Adrenal gland (tissue), 9 donors: ENCODE measurements at regions not wholly inside any gene's neighbourhood (a gene's known extent, or its start where the extent isn't known, plus 50 kb on each side); places are given as distances from the start of the nearest gene placed in this dataset.

Source experiments
- DNase-seq, 7 donors: peaks; one replicate each; pipeline ENCODE4 v3.0.0-alpha.2; 2019 to 2020
- H3K27ac ChIP-seq, 5 donors: fragments of 200-600 bp; sonication (generic) in 4 of 5; 1 replicate in 3 of 5; 2 replicates in 2 of 5; pipeline versions ENCODE4 v1.5.1 to v1.8.0; 2016 to 2020; ENCODE audit warnings: mild to moderate bottlenecking in 1 of 5
- H3K27me3 ChIP-seq: fragments of 200-600 bp; 2 replicates; pipeline ENCODE4 v1.8.0; 2021
- H3K36me3 ChIP-seq, 2 donors: fragments of 200-600 bp; replicated peaks in 1 of 2; 1 replicate in 1 of 2; 2 replicates in 1 of 2; pipeline versions ENCODE4 v1.5.1 to v1.8.0; 2018 to 2022
- H3K4me1 ChIP-seq, 2 donors: fragments of 200-600 bp; replicated peaks in 1 of 2; 1 replicate in 1 of 2; 2 replicates in 1 of 2; pipeline versions ENCODE4 v1.5.1 to v1.8.0; 2018 to 2021
- H3K4me3 ChIP-seq, 4 donors: fragments of 200-600 bp; sonication (generic) in 3 of 4; one replicate each; pipeline ENCODE4 v1.5.1; 2016 to 2018
- H3K9me3 ChIP-seq, 3 donors: fragments of 200-600 bp; sonication (generic) in 1 of 3; replicated peaks in 1 of 3; 1 replicate in 2 of 3; 2 replicates in 1 of 3; pipeline versions ENCODE4 v1.5.1 to v1.8.0; 2016 to 2021
- POLR2A ChIP-seq, 2 donors: fragments of 450-650 bp; IDR thresholded peaks; one replicate each; pipeline ENCODE4 v1.6.1; 2017; ENCODE audit warnings: antibody characterized with exemption in 2 of 2, mild to moderate bottlenecking in 2 of 2, moderate library complexity in 1 of 2
- WGBS, 4 donors: extraction: QIAGEN DNeasy Blood & Tissue Kit in 2 of 4; methylation state at CpG; one replicate each; pipeline versions ENCODE4 v1.1.5 to v1.1.7; 2013 to 2017; 5-methylcytosine and 5-hydroxymethylcytosine counted together
- intact Hi-C, 2 donors: fragments of 100-400 bp; cut with DNase I; formaldehyde crosslinking; loops; one replicate each; pipeline versions ENCODE4 v1.14.1 to v1.15.0; 2022 to 2023
- TF ChIP-seq, protein P1 (sequence below), 6 experiments: fragments of 450-650 bp in 4 of 6; fragments of 200-600 bp in 2 of 6; sonication (generic) in 1 of 6; IDR thresholded peaks; 1 replicate in 5 of 6; 2 replicates in 1 of 6; pipeline versions ENCODE4 v1.5.1 to v1.8.0; 2016 to 2021; ENCODE audit warnings: antibody characterized with exemption in 6 of 6, mild to moderate bottlenecking in 2 of 6, moderate library complexity in 1 of 6
- donor health status: healthy with polysubstance abuse.
- donor health status: Bipolar disorder and iron deficiency.
- donor health status: DM: yes; HTN: yes; CAD: no.
- donor health status: DM: no; HTN: no; CAD: no.
- donor health status: DM: no; HTN: no; CAD: no.

DNA sequence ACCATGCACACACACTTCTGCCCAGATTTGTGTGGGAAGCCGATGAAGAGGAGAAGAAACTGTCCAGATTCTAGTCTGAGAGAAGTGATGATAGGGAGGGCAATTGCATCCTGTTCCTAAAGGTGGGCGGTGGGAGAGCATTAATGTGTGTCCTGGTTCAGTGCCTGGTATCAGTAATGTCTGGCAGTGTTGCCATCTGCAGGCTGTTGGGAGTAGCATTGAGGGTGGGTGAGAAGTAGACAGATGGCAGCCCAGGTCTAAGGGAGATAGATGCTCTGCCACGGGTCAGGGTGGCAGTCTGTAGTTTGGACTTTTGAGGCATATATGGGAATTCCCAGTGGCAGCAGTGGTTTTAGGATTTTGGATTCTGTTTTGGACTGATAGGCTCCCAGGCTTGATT lies 156.4 kb downstream of the ETNK1 start:
- 75 to 87% (median 81%) methylated on average over 3 of the region's 3 CpGs for WGBS, 4 donors
- intact Hi-C loops = no loop called here
- no peak for DNase-seq
- TF ChIP-seq, protein P1, sequence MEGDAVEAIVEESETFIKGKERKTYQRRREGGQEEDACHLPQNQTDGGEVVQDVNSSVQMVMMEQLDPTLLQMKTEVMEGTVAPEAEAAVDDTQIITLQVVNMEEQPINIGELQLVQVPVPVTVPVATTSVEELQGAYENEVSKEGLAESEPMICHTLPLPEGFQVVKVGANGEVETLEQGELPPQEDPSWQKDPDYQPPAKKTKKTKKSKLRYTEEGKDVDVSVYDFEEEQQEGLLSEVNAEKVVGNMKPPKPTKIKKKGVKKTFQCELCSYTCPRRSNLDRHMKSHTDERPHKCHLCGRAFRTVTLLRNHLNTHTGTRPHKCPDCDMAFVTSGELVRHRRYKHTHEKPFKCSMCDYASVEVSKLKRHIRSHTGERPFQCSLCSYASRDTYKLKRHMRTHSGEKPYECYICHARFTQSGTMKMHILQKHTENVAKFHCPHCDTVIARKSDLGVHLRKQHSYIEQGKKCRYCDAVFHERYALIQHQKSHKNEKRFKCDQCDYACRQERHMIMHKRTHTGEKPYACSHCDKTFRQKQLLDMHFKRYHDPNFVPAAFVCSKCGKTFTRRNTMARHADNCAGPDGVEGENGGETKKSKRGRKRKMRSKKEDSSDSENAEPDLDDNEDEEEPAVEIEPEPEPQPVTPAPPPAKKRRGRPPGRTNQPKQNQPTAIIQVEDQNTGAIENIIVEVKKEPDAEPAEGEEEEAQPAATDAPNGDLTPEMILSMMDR (IDR thresholded peaks at IDR 0.05) = no peak
- TF ChIP-seq POLR2A (IDR thresholded peaks at IDR 0.05) = no peak
- no peaks in the 10 kb centered on the region for H3K9me3 ChIP-seq
- no peak overlapping the region for H3K27ac ChIP-seq
- H3K4me1 ChIP-seq = no peaks in the 10 kb centered on the region
- H3K27me3 ChIP-seq = no peaks in the 10 kb centered on the region
- H3K4me3 ChIP-seq = no peak overlapping the region
- H3K36me3 ChIP-seq = no peaks in the 10 kb centered on the region

DNA sequence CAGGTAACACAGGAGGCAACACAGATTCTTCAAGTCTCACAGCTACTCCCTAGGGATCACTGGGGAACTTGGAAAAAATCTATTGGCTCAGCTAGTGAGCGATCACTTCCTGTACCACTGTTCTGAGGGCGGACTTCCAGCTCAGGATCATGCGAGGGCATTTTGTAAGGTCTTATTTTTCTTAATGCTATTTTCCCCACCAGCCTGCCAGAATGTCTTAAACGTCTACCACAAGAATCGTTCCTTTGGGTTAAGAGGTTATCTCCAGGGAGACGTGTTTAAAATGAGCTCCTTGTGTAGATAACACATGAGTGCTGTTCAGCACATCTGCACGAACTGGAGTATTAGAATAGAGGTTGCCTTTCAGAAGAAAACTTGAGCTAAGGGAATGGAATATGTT lies 162.6 kb downstream of the ETNK1 start:
- intact Hi-C loops = no loop called here
- H3K9me3 ChIP-seq = no peaks in the 10 kb centered on the region
- H3K4me1 ChIP-seq = no peaks in the 10 kb centered on the region
- H3K4me3 ChIP-seq = no peak overlapping the region
- H3K27me3 ChIP-seq = no peaks in the 10 kb centered on the region
- peak in 3 of 7 donors; percentile 5 to 53 (median 15) for DNase-seq
- TF ChIP-seq, protein P1 (IDR thresholded peaks at IDR 0.05) = no peak
- TF ChIP-seq POLR2A (IDR thresholded peaks at IDR 0.05) = no peak
- no peaks in the 10 kb centered on the region for H3K36me3 ChIP-seq
- WGBS, 4 donors = 31 to 44% (median 40%) methylated on average over 7 of the region's 7 CpGs
- no peak overlapping the region for H3K27ac ChIP-seq

DNA sequence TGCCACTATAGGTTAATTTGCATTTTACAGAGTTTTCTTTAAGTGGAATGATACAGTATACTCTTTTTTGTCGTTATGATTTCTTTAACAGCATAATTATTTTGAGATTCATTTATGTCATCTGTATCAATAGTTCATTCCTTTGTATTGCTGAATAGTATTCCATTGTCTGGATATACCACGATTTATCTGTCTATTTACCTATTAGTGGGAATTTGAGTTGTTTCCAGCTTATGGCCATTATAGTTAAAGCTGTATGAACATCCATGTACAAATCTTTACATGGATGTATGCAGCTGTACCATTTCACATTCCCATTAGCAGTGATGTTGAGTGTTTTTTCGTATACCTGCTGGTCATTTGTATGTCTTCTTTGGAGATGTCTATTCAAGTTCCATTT lies 163.9 kb downstream of the ETNK1 start:
- intact Hi-C loops = no loop called here
- WGBS, 4 donors = 79 to 83% (median 82%) methylated on average over 3 of the region's 3 CpGs
- no peak for DNase-seq
- Histone ChIP-seq H3K36me3 (no peaks in the 10 kb centered on the region), H3K9me3 (no peaks in the 10 kb centered on the region), H3K27me3 (no peaks in the 10 kb centered on the region), H3K4me3 (no peak overlapping the region), H3K27ac (no peak overlapping the region), H3K4me1 (no peaks in the 10 kb centered on the region)
- TF ChIP-seq POLR2A (IDR thresholded peaks at IDR 0.05) = no peak
- TF ChIP-seq, protein P1 (IDR thresholded peaks at IDR 0.05) = no peak

DNA sequence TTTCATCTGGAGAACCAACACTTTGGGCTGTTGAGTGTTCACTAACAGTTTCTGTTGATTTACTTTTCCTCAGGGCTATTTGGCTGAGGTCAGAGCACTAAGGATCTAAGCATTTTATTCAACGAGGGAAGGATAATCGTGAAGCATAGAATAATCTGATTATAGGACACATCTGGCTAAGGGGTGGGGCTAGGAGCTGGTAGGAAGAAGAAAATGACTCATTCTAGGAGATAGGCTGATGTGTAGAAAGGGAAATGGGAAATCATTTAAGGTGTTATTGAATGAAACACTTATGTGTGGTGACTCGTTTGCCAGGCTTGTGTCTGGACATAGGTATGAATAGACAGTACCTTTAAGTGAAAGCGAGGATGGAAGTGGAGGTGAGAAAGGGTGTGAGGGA lies 167.2 kb downstream of the ETNK1 start:
- intact Hi-C loops = no loop called here
- no peaks in the 10 kb centered on the region for H3K27me3 ChIP-seq
- H3K4me3 ChIP-seq = no peak overlapping the region
- H3K27ac ChIP-seq = no peak overlapping the region
- no peaks in the 10 kb centered on the region for H3K9me3 ChIP-seq
- DNase-seq = no peak
- WGBS, 4 donors = 61 to 76% (median 68%) methylated on average over 4 of the region's 4 CpGs
- TF ChIP-seq POLR2A (IDR thresholded peaks at IDR 0.05) = no peak
- TF ChIP-seq, protein P1 (IDR thresholded peaks at IDR 0.05) = no peak
- H3K4me1 ChIP-seq = no peaks in the 10 kb centered on the region
- H3K36me3 ChIP-seq = no peaks in the 10 kb centered on the region
